ENCODE measurements at regions not wholly inside any gene's neighbourhood (a gene's known extent, or its start where the extent isn't known, plus 50 kb on each side); places are given as distances from the start of the nearest gene placed in this dataset.

DNA sequence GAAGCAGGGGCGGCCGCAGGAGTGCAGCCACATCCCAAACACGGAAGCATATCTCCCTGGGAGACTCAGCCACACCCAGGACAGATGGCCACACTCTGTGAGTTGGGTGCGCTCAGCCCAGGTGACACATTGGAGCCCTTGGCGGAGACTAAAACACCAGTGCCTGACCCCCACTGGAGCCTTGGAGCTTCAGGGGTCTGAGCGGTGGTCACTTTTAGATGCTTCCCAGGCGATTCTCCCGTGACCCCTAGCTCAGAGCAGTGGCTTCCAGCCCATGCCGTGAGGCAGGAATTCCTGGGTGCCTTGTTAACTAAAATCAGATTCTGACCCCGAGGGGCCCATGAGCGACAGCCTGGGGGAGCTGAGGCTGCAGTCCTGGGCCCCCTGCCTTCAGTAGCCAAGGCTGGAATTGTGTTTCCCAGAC lies 54.5 kb downstream of the PLXNA1 start:
- TF ChIP-seq, protein P1, sequence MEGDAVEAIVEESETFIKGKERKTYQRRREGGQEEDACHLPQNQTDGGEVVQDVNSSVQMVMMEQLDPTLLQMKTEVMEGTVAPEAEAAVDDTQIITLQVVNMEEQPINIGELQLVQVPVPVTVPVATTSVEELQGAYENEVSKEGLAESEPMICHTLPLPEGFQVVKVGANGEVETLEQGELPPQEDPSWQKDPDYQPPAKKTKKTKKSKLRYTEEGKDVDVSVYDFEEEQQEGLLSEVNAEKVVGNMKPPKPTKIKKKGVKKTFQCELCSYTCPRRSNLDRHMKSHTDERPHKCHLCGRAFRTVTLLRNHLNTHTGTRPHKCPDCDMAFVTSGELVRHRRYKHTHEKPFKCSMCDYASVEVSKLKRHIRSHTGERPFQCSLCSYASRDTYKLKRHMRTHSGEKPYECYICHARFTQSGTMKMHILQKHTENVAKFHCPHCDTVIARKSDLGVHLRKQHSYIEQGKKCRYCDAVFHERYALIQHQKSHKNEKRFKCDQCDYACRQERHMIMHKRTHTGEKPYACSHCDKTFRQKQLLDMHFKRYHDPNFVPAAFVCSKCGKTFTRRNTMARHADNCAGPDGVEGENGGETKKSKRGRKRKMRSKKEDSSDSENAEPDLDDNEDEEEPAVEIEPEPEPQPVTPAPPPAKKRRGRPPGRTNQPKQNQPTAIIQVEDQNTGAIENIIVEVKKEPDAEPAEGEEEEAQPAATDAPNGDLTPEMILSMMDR (IDR thresholded peaks at IDR 0.05; ENCODE audit: borderline replicate concordance, extremely low read depth, low read length, poor library complexity, severe bottlenecking): no peak
- no peak for TF ChIP-seq EZH2 (IDR thresholded peaks at IDR 0.05; ENCODE audit: borderline replicate concordance, low read depth, low read length, severe bottlenecking)
